IPS-15b (cell line): ENCODE measurements at regions not wholly inside any gene's neighbourhood (a gene's known extent, or its start where the extent isn't known, plus 50 kb on each side); places are given as distances from the start of the nearest gene placed in this dataset.

ENCODE experiments used
- H3K27me3 ChIP-seq: one replicate; pipeline ENCODE4 v1.6.1; 2013; ENCODE audit warnings: low read length; ENCODE audit not compliant: control insufficient read depth, insufficient read depth
- H3K36me3 ChIP-seq: one replicate; pipeline ENCODE4 v1.6.1; 2013; ENCODE audit warnings: low read length; ENCODE audit not compliant: control insufficient read depth, insufficient read depth
- H3K4me1 ChIP-seq: one replicate; pipeline ENCODE4 v1.6.1; 2013; ENCODE audit warnings: mild to moderate bottlenecking, low read length; ENCODE audit not compliant: control insufficient read depth, insufficient read depth
- H3K4me3 ChIP-seq: one replicate; pipeline ENCODE4 v1.5.1; 2013; ENCODE audit warnings: low read depth, low read length
- H3K9ac ChIP-seq: one replicate; pipeline ENCODE4 v1.6.1; 2013; ENCODE audit warnings: low read depth, mild to moderate bottlenecking, low read length
- H3K9me3 ChIP-seq: one replicate; pipeline ENCODE4 v1.6.1; 2013; ENCODE audit warnings: mild to moderate bottlenecking, low read length; ENCODE audit not compliant: control insufficient read depth, insufficient read depth

DNA sequence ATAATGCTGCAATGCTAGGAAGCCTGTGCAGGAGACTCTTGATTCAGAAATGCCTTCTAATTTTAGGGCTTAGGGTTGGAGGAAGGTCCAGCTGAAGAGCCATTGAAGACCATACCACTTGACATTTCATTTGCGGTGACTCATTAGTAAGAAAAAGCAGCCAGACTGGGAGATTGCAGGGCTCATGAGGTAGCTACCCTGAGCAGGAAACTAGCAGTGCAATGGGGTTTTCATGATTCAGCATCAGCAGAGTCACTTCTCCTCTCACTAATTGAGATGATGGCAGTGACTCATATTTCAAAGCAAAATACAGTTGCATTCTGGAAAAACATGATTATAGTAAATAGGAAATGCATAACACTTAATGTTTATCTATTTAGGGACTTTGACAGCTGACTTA lies 434.1 kb downstream of the DNAJB9 start:
- H3K4me3 ChIP-seq: no peak overlapping the region
- H3K9me3 ChIP-seq: no peaks in the 10 kb centered on the region
- H3K4me1 ChIP-seq: peaks cover 2% of the 10 kb centered on the region
- H3K9ac ChIP-seq: no peak overlapping the region
- no peaks in the 10 kb centered on the region for H3K36me3 ChIP-seq
- H3K27me3 ChIP-seq: no peaks in the 10 kb centered on the region

GRCh38 chr7:109009636-109010035 lies 440.0 kb downstream of the DNAJB9 start:
- Histone ChIP-seq H3K9ac (no peak overlapping the region), H3K9me3 (no peaks in the 10 kb centered on the region), H3K36me3 (no peaks in the 10 kb centered on the region), H3K4me1 (peaks cover 2% of the 10 kb centered on the region), H3K4me3 (no peak overlapping the region), H3K27me3 (no peaks in the 10 kb centered on the region)

GRCh38 chr7:109020251-109020650 lies 450.6 kb downstream of the DNAJB9 start:
- Histone ChIP-seq H3K36me3 (no peaks in the 10 kb centered on the region), H3K4me3 (no peak overlapping the region), H3K9me3 (no peaks in the 10 kb centered on the region), H3K4me1 (no peaks in the 10 kb centered on the region), H3K9ac (no peak overlapping the region), H3K27me3 (no peaks in the 10 kb centered on the region)

DNA sequence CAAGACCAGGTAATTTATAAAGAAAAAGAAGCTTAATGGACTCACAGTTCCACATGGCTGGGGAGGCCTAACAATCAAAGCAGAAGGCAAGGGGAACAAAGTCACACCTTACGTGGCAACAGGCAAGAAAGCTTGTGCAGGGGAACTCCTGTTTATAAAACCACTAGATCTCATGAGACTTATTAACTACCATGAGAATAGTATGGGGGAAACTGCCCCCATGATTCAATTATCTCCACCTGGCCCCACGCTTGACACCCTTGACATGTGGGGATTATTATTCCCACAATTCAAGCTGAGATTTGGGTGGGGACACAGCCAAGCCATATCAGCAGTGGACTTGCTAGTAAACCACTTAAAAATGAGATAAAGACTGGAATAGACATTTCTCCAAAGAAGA lies 451.7 kb downstream of the DNAJB9 start:
- Histone ChIP-seq H3K4me3 (no peak overlapping the region), H3K36me3 (no peaks in the 10 kb centered on the region), H3K9me3 (no peaks in the 10 kb centered on the region), H3K4me1 (no peaks in the 10 kb centered on the region), H3K27me3 (no peaks in the 10 kb centered on the region), H3K9ac (no peak overlapping the region)

DNA sequence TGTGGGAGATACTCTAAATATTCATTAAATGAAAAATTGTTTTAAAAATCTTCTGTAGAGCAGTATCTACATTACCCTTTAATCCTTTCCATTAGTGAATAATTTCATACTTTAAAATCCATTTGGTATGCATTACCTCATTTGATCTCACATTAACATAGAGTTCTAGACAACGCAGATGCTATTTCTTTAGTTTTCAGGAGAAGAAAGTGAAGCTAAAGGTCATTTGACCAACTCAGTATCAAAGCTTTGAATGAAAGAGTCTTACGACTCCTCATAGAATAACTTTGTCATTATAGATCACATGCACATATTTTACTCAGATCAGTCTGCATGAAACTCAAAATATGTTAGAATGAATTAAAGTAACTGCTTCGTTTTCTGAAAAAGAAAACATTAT lies 460.2 kb downstream of the DNAJB9 start:
- Histone ChIP-seq H3K9me3 (no peaks in the 10 kb centered on the region), H3K9ac (no peak overlapping the region), H3K4me1 (no peaks in the 10 kb centered on the region), H3K27me3 (no peaks in the 10 kb centered on the region), H3K36me3 (no peaks in the 10 kb centered on the region), H3K4me3 (no peak overlapping the region)

- Histone ChIP-seq H3K9ac (no peak overlapping the region), H3K27me3 (no peaks in the 10 kb centered on the region), H3K4me3 (no peak overlapping the region), H3K9me3 (no peaks in the 10 kb centered on the region), H3K4me1 (no peaks in the 10 kb centered on the region), H3K36me3 (no peaks in the 10 kb centered on the region)
These were observed 475.0 kb downstream of the DNAJB9 start for GRCh38 chr7:109044691-109045090.

GRCh38 chr7:109049366-109049765 lies 479.7 kb downstream of the DNAJB9 start:
- no peak overlapping the region for H3K4me3 ChIP-seq
- H3K9ac ChIP-seq: no peak overlapping the region
- H3K9me3 ChIP-seq: no peaks in the 10 kb centered on the region
- H3K36me3 ChIP-seq: no peaks in the 10 kb centered on the region
- H3K4me1 ChIP-seq: no peaks in the 10 kb centered on the region
- no peaks in the 10 kb centered on the region for H3K27me3 ChIP-seq

DNA sequence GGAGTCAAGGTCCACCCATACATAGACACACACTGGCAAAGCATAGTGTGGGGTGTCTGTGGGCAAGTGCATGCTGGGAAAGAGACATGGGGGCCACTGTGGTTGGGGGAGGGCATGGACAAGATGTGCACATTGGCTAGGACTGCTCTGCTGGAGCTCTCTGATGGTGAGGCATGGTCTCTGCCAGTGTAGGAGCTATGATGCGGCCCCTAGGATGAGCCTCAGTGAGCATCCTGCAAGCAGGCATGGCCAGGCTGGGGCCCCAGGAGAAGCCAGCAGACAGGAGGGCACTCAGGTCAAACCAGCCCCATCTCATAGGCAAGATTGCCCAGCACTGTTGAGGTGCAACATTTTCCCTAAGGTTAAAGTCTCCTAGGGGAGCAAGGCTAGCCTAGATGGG lies 489.4 kb downstream of the DNAJB9 start:
- Histone ChIP-seq H3K4me1 (no peaks in the 10 kb centered on the region), H3K27me3 (no peaks in the 10 kb centered on the region), H3K4me3 (no peak overlapping the region), H3K36me3 (no peaks in the 10 kb centered on the region), H3K9me3 (no peaks in the 10 kb centered on the region), H3K9ac (no peak overlapping the region)

- H3K36me3 ChIP-seq: no peaks in the 10 kb centered on the region
- H3K4me1 ChIP-seq: no peaks in the 10 kb centered on the region
- no peaks in the 10 kb centered on the region for H3K9me3 ChIP-seq
- H3K4me3 ChIP-seq: no peak overlapping the region
- no peaks in the 10 kb centered on the region for H3K27me3 ChIP-seq
- H3K9ac ChIP-seq: no peak overlapping the region
These were observed 493.1 kb downstream of the DNAJB9 start for GRCh38 chr7:109062798-109063197.

- H3K9me3 ChIP-seq: no peaks in the 10 kb centered on the region
- no peaks in the 10 kb centered on the region for H3K27me3 ChIP-seq
- no peaks in the 10 kb centered on the region for H3K36me3 ChIP-seq
- H3K9ac ChIP-seq: no peak overlapping the region
- peaks cover 5% of the 10 kb centered on the region for H3K4me1 ChIP-seq
- H3K4me3 ChIP-seq: no peak overlapping the region
These were observed 503.9 kb downstream of the DNAJB9 start for GRCh38 chr7:109073543-109073942.

DNA sequence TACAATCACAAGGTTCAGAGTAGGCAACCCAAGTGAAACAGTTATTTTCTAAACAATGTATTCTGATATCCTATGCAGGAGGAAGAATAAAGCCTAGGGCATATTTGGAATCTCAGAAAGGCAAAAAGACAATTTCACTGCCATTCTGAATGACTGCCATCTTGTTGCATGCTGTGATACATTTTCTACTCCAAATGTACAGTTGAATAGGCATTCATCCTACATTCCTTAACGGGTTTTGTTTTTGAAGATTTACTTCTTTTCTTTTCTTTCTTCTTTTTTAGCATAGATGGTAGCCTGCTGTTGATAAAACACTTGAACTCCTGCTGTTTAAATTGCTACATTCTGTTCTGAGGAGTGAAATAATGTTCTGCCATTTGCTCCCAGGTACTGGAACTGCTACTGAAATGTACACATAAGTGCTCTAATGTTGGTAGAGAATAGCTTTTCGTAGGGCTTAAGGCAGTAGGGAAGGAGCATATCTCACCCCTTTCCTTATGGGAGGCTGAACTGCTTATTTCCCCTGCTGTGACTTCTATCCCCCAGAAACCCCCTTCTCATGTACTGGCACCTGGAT lies 506.8 kb downstream of the DNAJB9 start:
- Histone ChIP-seq H3K9me3 (no peaks in the 10 kb centered on the region), H3K27me3 (no peaks in the 10 kb centered on the region), H3K4me3 (no peak overlapping the region), H3K9ac (no peak overlapping the region), H3K4me1 (peaks cover 5% of the 10 kb centered on the region), H3K36me3 (no peaks in the 10 kb centered on the region)

GRCh38 chr7:109091042-109091441 lies 521.4 kb downstream of the DNAJB9 start:
- Histone ChIP-seq H3K4me3 (no peak overlapping the region), H3K9me3 (no peaks in the 10 kb centered on the region), H3K4me1 (no peaks in the 10 kb centered on the region)

More at GRCh38 chr7:109091042-109091441, 521.4 kb downstream of the DNAJB9 start:
- H3K27me3 ChIP-seq: no peaks in the 10 kb centered on the region
- H3K9ac ChIP-seq: no peak overlapping the region
- no peaks in the 10 kb centered on the region for H3K36me3 ChIP-seq
